ENCODE measurements at regions not wholly inside any gene's neighbourhood (a gene's known extent, or its start where the extent isn't known, plus 50 kb on each side); places are given as distances from the start of the nearest gene placed in this dataset.
"Not testable (repeated sequence)": the region's sequence is repeated elsewhere in the genome, so short reads cannot be mapped to it uniquely, and the experiment has no call there.

DNA sequence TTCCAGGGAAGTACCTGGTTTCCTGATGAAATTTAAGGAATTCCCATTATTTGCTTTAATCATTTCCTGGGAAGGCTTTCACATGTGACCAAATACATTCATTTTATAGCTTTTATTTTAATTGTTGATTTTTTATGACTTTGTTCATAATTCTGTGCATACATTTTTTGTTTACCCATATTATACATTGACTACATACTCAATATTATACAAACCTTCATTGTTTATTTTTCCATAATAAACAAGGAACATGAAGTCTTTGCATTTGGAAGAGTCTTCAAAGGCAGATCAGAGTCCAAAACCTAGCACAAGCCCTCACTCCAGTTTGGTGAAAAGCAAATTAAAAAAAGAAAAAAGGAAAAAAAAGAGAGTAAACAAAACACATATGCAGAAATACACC, 218.3 kb upstream of the NRIP1 start:
- H3K27ac Mint-ChIP-seq = no peak overlapping the region
- H3K27me3 Mint-ChIP-seq (ENCODE audit: low read depth) = no peaks in the 10 kb centered on the region
- DNase-seq (no peak), ATAC-seq (replicated peaks in 1 of 2) (no peak)
- peaks cover 0 to 3% of the 10 kb centered on the region in 2 donors for H3K9me3 Mint-ChIP-seq
- H3K4me3 Mint-ChIP-seq = no peak overlapping the region
- no peaks in the 10 kb centered on the region for H3K36me3 Mint-ChIP-seq (ENCODE audit: insufficient read depth in 2 of 2)
- H3K4me1 Mint-ChIP-seq (ENCODE audit: low read depth) = no peaks in the 10 kb centered on the region

DNA sequence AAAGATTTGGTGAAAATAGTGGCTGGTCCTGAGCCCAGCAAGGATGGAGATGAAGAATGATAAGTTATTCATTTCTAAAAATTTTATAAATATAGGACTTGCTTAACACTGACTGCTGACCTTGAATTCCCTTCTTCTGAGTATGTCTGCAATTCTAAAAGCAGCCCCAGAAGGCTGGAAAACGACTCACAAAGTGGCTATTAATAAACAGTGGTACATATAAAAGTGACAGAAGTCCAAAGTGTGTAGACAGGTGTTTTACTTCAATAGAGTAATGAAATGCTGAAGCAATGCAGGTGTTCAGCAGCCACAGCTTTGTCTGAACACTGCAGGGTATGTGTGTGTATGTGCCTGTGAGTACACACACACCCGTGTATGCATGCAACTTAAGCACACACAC, 219.0 kb upstream of the NRIP1 start:
- Mint-ChIP-seq H3K4me1 (ENCODE audit: low read depth) (no peaks in the 10 kb centered on the region), H3K9me3 (peaks cover 0 to 3% of the 10 kb centered on the region in 2 donors), H3K4me3 (no peak overlapping the region), H3K27ac (no peak overlapping the region), H3K27me3 (ENCODE audit: low read depth) (no peaks in the 10 kb centered on the region), H3K36me3 (ENCODE audit: insufficient read depth in 2 of 2) (no peaks in the 10 kb centered on the region)
- ATAC-seq (replicated peaks in 1 of 2) (no peak), DNase-seq (no peak)

DNA sequence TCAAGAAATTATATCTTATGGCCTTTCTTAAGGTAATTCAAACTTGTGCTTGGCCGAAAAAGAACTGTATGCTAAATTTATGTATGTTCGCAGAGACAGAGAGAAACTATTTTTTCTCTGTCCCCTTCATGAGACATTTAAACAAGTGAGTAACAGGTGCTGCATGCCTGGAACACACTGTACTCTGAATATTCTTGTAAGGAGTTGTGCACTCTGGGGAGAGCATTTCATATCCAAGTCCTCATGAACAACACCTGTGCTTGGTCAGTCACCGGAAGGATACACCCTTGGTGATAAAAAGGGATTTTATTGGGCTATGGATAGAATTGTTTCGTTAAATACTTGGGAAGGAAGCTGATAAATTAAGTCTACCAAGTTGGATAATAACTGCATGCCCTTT, 220.8 kb upstream of the NRIP1 start:
- Mint-ChIP-seq H3K4me1 (ENCODE audit: low read depth) (no peaks in the 10 kb centered on the region), H3K4me3 (no peak overlapping the region), H3K27me3 (ENCODE audit: low read depth) (no peaks in the 10 kb centered on the region), H3K36me3 (ENCODE audit: insufficient read depth in 2 of 2) (no peaks in the 10 kb centered on the region), H3K9me3 (peaks cover 0 to 3% of the 10 kb centered on the region in 2 donors), H3K27ac (no peak overlapping the region)
- no peak for ATAC-seq (replicated peaks in 1 of 2)
- no peak for DNase-seq

DNA sequence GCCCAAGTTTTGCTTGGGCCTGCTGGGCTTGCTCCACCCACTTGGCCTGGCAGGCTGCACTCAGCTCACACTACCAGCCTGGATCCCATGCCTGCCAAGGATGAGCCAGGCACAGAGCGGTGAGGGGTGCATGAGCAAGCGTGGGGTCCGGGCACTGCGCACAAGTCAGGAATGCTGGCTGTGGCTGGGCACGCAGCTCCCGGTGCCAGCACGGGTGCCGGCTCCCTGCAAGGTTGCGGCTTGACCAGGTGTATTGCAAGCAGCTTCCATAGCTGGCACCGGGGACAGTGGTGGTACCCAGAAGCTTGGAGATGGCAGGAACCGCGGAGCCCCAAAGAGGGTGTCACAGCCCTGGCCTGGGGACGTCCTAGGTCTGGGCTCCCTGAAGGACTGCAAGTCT, 224.4 kb upstream of the NRIP1 start:
- no peaks in the 10 kb centered on the region for H3K36me3 Mint-ChIP-seq (ENCODE audit: insufficient read depth in 2 of 2)
- H3K27me3 Mint-ChIP-seq (ENCODE audit: low read depth) = no peaks in the 10 kb centered on the region
- H3K27ac Mint-ChIP-seq = no peak overlapping the region
- no peaks in the 10 kb centered on the region for H3K4me1 Mint-ChIP-seq (ENCODE audit: low read depth)
- ATAC-seq (replicated peaks in 1 of 2) (no peak), DNase-seq (no peak)
- H3K9me3 Mint-ChIP-seq = peaks cover 0 to 2% of the 10 kb centered on the region in 2 donors
- H3K4me3 Mint-ChIP-seq = no peak overlapping the region

DNA sequence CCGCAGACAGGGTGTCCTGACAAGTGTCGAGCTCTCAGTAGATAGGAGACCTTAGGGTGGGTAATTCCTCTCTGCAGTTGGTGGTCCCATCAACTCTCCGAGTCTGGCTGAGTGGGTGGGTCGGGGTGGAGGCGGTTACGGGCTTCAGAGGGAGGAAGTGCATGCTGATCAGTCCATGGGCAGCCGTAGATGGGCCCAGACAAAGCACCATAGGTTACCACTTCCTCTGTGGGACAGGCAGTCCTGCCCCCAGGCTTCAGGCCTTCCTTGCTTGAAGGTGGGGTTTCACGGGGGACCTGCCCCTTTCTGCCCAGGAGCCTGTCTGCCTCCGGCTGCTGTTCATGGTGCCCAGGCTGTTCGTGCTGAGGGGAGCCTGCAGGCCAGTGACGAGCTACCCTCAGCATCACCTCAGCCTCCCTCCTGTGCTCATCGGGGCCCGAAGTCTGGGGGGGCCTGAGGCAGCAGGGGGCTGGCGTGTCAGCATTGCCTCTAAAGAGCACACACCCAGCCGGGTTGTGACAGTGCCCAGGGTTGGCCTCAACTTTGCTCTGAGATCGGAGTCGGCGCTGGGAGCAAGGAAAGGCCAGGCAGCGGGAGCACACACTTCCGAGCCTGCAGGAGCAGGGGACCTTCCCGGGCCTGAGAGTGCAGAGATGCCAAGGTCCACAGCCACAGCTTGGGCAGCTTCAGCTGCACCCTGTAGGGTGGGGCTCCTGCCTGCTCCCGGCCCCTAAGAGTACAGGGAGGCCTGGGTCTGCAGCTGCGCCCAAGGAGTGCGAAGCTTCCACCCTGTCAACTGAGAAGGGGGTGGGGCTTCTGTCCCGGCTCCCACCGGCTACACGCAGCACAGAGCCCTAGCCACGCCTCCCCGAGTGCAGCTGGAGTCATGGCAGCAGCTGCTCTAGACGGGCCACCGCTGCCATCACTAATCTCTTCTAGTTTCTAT, 225.4 kb upstream of the NRIP1 start:
- Mint-ChIP-seq H3K27ac (no peak overlapping the region), H3K4me1 (ENCODE audit: low read depth) (no peaks in the 10 kb centered on the region), H3K27me3 (ENCODE audit: low read depth) (no peaks in the 10 kb centered on the region), H3K9me3 (no peaks in the 10 kb centered on the region), H3K4me3 (no peak overlapping the region), H3K36me3 (ENCODE audit: insufficient read depth in 2 of 2) (no peaks in the 10 kb centered on the region)
- no peak for ATAC-seq (replicated peaks in 1 of 2)
- no peak for DNase-seq

DNA sequence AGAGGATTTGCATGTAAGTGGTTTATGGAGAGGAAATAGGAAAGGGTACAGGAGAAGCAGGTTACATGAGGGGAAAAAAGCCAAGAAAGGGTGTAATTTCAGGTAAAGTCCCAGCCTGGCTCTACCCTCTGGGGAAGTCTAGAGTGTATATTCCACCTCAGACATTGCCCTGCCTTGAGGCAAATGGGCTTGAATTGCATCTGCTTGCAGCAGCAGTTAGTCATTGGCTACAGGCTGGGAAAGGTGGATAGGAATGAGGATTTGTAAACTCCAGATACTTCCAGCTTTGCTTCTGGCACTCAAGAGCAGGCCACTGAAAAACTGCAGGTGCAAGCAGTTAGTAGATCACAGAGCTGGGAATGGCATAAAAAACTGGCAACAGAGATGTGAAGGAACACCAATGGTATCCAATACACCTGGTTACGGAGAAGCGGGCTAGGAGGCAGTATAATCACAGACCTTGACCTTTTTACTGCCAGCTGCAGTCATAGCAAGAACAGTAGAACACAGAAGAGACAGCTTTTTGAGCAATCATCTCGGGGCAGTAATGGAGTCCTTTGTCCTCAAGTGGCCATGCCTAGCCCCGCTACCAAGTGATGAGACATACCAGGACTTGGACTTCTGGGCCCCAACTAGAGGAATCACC, 226.9 kb upstream of the NRIP1 start:
- Mint-ChIP-seq H3K27me3 (ENCODE audit: low read depth) (no peaks in the 10 kb centered on the region), H3K4me1 (ENCODE audit: low read depth) (no peaks in the 10 kb centered on the region), H3K9me3 (no peaks in the 10 kb centered on the region), H3K36me3 (ENCODE audit: insufficient read depth in 2 of 2) (no peaks in the 10 kb centered on the region), H3K4me3 (no peak overlapping the region), H3K27ac (no peak overlapping the region)
- ATAC-seq (replicated peaks in 1 of 2) (no peak), DNase-seq (no peak)

DNA sequence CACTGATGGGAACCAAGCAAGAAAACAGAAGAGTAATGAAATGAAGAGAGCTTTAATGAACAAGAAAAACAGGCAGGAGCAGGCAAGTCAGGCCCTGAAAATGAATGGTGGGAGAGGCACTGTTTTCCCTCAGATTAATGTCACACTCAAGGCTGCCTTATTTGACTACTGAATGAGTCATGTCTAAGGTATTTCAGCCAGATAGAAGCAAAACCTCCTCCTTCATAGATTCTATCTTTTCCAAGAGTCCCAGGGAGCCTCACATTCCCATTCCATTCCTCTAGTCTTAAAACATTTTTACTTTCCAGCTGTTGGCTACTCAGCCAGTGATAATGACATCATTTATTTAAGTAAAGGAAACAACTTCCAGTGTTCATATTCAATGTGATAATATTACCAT, 228.4 kb upstream of the NRIP1 start:
- Mint-ChIP-seq H3K27me3 (ENCODE audit: low read depth) (no peaks in the 10 kb centered on the region), H3K4me1 (ENCODE audit: low read depth) (no peaks in the 10 kb centered on the region), H3K4me3 (no peak overlapping the region), H3K27ac (no peak overlapping the region), H3K36me3 (ENCODE audit: insufficient read depth in 2 of 2) (no peaks in the 10 kb centered on the region), H3K9me3 (no peaks in the 10 kb centered on the region)
- DNase-seq (no peak), ATAC-seq (replicated peaks in 1 of 2) (no peak)

DNA sequence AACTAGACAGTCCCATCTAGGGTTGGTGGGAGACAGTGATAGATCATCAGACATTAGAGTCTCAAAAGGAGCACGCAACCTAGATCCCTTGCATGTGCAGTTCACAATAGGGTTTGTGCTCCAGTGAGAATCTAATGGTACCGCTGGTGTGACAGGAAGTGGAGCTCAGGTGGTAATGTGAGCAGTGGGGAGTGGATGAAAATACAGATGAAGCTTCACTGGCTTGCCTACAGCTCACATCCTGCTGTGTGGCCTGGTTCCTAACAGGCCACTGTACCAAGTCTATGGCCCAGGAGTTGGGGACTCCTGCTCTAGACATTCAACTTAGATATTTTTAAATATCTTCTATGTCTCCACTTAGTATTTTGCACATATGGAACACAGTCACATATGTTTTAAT, 231.1 kb upstream of the NRIP1 start:
- no peaks in the 10 kb centered on the region for H3K4me1 Mint-ChIP-seq (ENCODE audit: low read depth)
- DNase-seq (no peak), ATAC-seq (replicated peaks in 1 of 2) (no peak)
- no peaks in the 10 kb centered on the region for H3K27me3 Mint-ChIP-seq (ENCODE audit: low read depth)
- H3K9me3 Mint-ChIP-seq = peaks cover 0 to 2% of the 10 kb centered on the region in 2 donors
- H3K4me3 Mint-ChIP-seq = no peak overlapping the region
- no peak overlapping the region for H3K27ac Mint-ChIP-seq
- H3K36me3 Mint-ChIP-seq (ENCODE audit: insufficient read depth in 2 of 2) = peaks cover 1 to 2% of the 10 kb centered on the region in 2 donors

DNA sequence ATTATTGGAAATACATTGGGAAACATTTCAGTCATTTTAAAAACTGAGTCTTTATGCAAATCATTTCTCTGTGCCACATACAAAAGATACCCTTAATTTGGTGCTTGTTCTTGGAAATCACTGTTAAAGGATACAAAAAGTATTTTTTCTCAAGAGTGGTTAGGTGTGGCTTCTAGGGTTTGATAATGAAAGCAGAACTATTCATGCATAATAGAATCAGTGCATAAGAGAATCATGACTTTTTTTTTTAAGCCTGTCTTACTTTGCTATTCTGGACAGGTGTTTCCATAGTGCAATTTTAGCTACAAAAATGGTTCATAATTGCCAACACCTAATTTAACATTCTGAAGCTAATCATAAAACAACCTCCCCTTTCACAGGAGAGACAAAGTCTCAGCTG, 233.0 kb upstream of the NRIP1 start:
- no peak for DNase-seq
- ATAC-seq (replicated peaks in 1 of 2) = no peak
- Mint-ChIP-seq H3K36me3 (ENCODE audit: insufficient read depth in 2 of 2) (peaks cover 2 to 3% of the 10 kb centered on the region in 2 donors), H3K27me3 (ENCODE audit: low read depth) (no peaks in the 10 kb centered on the region), H3K9me3 (peaks cover 3 to 5% of the 10 kb centered on the region in 2 donors), H3K27ac (no peak overlapping the region), H3K4me3 (no peak overlapping the region), H3K4me1 (ENCODE audit: low read depth) (no peaks in the 10 kb centered on the region)

DNA sequence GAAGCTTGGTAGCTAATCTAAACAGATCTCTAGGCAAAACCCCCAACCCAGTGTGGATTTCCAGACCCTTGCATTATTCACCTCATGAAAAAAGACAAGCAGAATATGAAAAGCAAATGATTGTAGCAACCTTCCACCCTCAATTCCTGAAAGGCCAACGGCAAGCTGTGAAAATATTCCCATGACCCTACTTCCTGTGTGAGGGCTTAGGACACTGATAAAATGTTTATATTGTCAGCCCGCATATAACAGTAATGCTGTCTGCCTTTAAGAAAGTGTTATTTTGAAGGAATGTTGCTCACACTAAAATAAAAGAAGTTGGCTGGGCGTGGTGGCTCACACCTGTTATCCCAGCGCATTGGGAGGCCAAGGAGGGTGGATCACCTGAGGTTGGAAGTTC, 233.5 kb upstream of the NRIP1 start:
- ATAC-seq (replicated peaks in 1 of 2) (no peak), DNase-seq (no peak)
- no peak overlapping the region for H3K27ac Mint-ChIP-seq
- H3K4me1 Mint-ChIP-seq (ENCODE audit: low read depth) = no peaks in the 10 kb centered on the region
- H3K27me3 Mint-ChIP-seq (ENCODE audit: low read depth) = no peaks in the 10 kb centered on the region
- H3K9me3 Mint-ChIP-seq = peaks cover 3 to 5% of the 10 kb centered on the region in 2 donors
- no peak overlapping the region for H3K4me3 Mint-ChIP-seq
- H3K36me3 Mint-ChIP-seq (ENCODE audit: insufficient read depth in 2 of 2) = peaks cover 2 to 3% of the 10 kb centered on the region in 2 donors

DNA sequence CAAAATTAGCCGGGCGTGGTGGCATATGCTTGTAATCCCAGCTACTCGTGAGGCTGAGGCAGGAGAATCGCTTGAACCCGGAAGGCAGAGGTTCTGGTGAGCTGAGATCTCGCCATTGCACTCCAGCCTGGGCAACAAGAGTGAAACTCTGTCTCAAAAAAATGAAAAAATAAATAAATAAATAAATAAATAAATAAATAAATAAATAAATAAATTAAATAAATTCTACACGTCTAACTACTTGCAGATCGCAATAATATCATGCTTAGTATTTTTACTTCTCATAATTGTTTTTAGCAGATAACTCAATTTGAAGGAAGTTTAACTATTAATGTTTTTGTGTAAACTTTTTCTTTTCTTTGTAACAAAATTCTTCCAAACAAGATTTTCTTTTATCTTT, 234.0 kb upstream of the NRIP1 start:
- not testable (repeated sequence) for ATAC-seq (replicated peaks in 1 of 2); H3K27ac Mint-ChIP-seq; H3K36me3 Mint-ChIP-seq (ENCODE audit: insufficient read depth in 2 of 2); H3K4me1 Mint-ChIP-seq (ENCODE audit: low read depth); DNase-seq; H3K27me3 Mint-ChIP-seq (ENCODE audit: low read depth); H3K9me3 Mint-ChIP-seq; H3K4me3 Mint-ChIP-seq

DNA sequence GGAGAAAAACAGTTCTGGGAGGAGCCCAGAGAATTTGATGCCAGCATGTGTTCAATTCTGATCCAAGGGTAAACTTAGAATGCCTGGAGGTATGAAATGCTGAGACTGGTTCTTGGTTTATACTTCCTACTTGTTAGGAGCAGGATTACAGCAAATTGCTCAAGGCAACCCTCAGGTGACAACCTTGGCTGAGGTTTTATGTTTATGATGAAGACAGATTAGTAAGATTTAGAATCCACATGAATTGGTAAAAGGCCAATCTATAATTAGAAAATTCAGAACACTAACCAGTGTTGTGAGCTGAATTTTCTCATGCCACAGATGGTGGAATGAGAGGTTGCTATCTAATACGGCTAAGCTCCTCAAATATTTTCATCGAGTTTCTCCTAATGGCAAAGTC, 235.3 kb upstream of the NRIP1 start:
- ATAC-seq (replicated peaks in 1 of 2) (no peak), DNase-seq (no peak)
- Mint-ChIP-seq H3K36me3 (ENCODE audit: insufficient read depth in 2 of 2) (peaks cover 2 to 3% of the 10 kb centered on the region in 2 donors), H3K27me3 (ENCODE audit: low read depth) (no peaks in the 10 kb centered on the region), H3K27ac (no peak overlapping the region), H3K4me1 (ENCODE audit: low read depth) (no peaks in the 10 kb centered on the region), H3K9me3 (peaks cover 3 to 5% of the 10 kb centered on the region in 2 donors), H3K4me3 (no peak overlapping the region)

DNA sequence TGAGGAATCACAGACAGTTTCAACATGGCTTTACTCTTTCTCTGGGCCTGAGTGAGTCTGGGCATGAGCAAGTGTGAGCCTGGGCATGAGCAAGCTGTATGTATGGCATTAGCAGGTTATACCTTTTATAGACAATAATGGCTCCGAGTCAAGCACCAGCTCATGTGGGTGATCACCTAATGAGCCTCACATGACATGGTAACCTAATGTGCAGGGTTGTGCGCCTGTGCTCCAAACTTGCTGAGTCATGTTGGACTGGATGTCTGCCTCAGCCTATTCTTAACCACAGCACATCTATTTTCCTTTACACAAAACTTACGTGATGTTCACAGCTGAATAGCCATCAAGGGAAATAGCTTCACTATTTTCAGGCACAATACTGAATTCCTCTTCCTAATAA, 236.2 kb upstream of the NRIP1 start:
- Mint-ChIP-seq H3K36me3 (ENCODE audit: insufficient read depth in 2 of 2) (peaks cover 2 to 3% of the 10 kb centered on the region in 2 donors), H3K4me3 (no peak overlapping the region), H3K9me3 (peaks cover 3 to 5% of the 10 kb centered on the region in 2 donors), H3K27ac (no peak overlapping the region), H3K27me3 (ENCODE audit: low read depth) (no peaks in the 10 kb centered on the region), H3K4me1 (ENCODE audit: low read depth) (no peaks in the 10 kb centered on the region)
- DNase-seq (no peak), ATAC-seq (replicated peaks in 1 of 2) (no peak)

All from activated T-cell treated with anti-CD3 and anti-CD28 coated beads, Interleukin-2, amount 50 U/mL, for 72 hours (primary cell).